ENCODE measurements at regions not wholly inside any gene's neighbourhood (a gene's known extent, or its start where the extent isn't known, plus 50 kb on each side); places are given as distances from the start of the nearest gene placed in this dataset.

GRCh38 chr3:188940573-188940932 lies 231.2 kb upstream of the TPRG1 start:
- Mint-ChIP-seq H3K27me3 (no peaks in the 10 kb centered on the region), H3K36me3 (peaks cover 2% of the 10 kb centered on the region), H3K9me3 (ENCODE audit: low read depth) (no peaks in the 10 kb centered on the region), H3K4me3 (no peak overlapping the region), H3K4me1 (ENCODE audit: low read depth) (no peaks in the 10 kb centered on the region), H3K27ac (no peak overlapping the region)

- no peaks in the 10 kb centered on the region for H3K27me3 Mint-ChIP-seq
- H3K4me3 Mint-ChIP-seq, result no peak overlapping the region
Measured at GRCh38 chr3:188941103-188941502, 230.7 kb upstream of the TPRG1 start.

GRCh38 chr3:188942191-188942590 lies 229.6 kb upstream of the TPRG1 start:
- Mint-ChIP-seq H3K9me3 (ENCODE audit: low read depth) (no peaks in the 10 kb centered on the region), H3K27ac (no peak overlapping the region), H3K4me1 (ENCODE audit: low read depth) (peaks cover 2% of the 10 kb centered on the region), H3K36me3 (peaks cover 2% of the 10 kb centered on the region), H3K4me3 (no peak overlapping the region), H3K27me3 (peaks cover 2% of the 10 kb centered on the region)

More at GRCh38 chr3:188941103-188941502, 230.7 kb upstream of the TPRG1 start:
- Mint-ChIP-seq H3K9me3 (ENCODE audit: low read depth) (no peaks in the 10 kb centered on the region), H3K27ac (no peak overlapping the region), H3K4me1 (ENCODE audit: low read depth) (no peaks in the 10 kb centered on the region), H3K36me3 (peaks cover 2% of the 10 kb centered on the region)

- Mint-ChIP-seq H3K4me3 (no peak overlapping the region), H3K9me3 (ENCODE audit: low read depth) (no peaks in the 10 kb centered on the region), H3K27ac (no peak overlapping the region), H3K4me1 (ENCODE audit: low read depth) (peaks cover 3% of the 10 kb centered on the region), H3K27me3 (peaks cover 4% of the 10 kb centered on the region), H3K36me3 (peaks cover 2% of the 10 kb centered on the region)
Measured at GRCh38 chr3:188943591-188943990, 228.2 kb upstream of the TPRG1 start.

- peaks cover 5% of the 10 kb centered on the region for H3K27me3 Mint-ChIP-seq
- H3K9me3 Mint-ChIP-seq (ENCODE audit: low read depth), result no peaks in the 10 kb centered on the region
- peaks cover 8% of the 10 kb centered on the region for H3K4me1 Mint-ChIP-seq (ENCODE audit: low read depth)
- H3K27ac Mint-ChIP-seq, result no peak overlapping the region
- peaks cover 2% of the 10 kb centered on the region for H3K36me3 Mint-ChIP-seq
- H3K4me3 Mint-ChIP-seq, result no peak overlapping the region
Measured at GRCh38 chr3:188944108-188944507, 227.7 kb upstream of the TPRG1 start.

- peaks cover 4% of the 10 kb centered on the region for H3K36me3 Mint-ChIP-seq
- H3K27ac Mint-ChIP-seq, result no peak overlapping the region
- no peak overlapping the region for H3K4me3 Mint-ChIP-seq
- H3K4me1 Mint-ChIP-seq (ENCODE audit: low read depth), result peaks cover 24% of the 10 kb centered on the region
- H3K9me3 Mint-ChIP-seq (ENCODE audit: low read depth), result no peaks in the 10 kb centered on the region
- H3K27me3 Mint-ChIP-seq, result peaks cover 8% of the 10 kb centered on the region
Measured at GRCh38 chr3:188946351-188947240, 225.2 kb upstream of the TPRG1 start.

- Mint-ChIP-seq H3K4me1 (ENCODE audit: low read depth) (peaks cover 24% of the 10 kb centered on the region), H3K9me3 (ENCODE audit: low read depth) (no peaks in the 10 kb centered on the region), H3K27me3 (peaks cover 8% of the 10 kb centered on the region), H3K4me3 (peak overlapping the region; percentile 38), H3K36me3 (peaks cover 4% of the 10 kb centered on the region), H3K27ac (no peak overlapping the region)
Measured at GRCh38 chr3:188947401-188948280, 224.1 kb upstream of the TPRG1 start.

- Mint-ChIP-seq H3K36me3 (peaks cover 4% of the 10 kb centered on the region), H3K27ac (peak overlapping the region; percentile 2), H3K4me3 (peak overlapping the region; percentile 59), H3K9me3 (ENCODE audit: low read depth) (no peaks in the 10 kb centered on the region), H3K4me1 (ENCODE audit: low read depth) (peaks cover 25% of the 10 kb centered on the region), H3K27me3 (peaks cover 8% of the 10 kb centered on the region)
Measured at GRCh38 chr3:188948281-188948996, 223.3 kb upstream of the TPRG1 start.

- Mint-ChIP-seq H3K9me3 (ENCODE audit: low read depth) (no peaks in the 10 kb centered on the region), H3K27ac (no peak overlapping the region), H3K36me3 (peaks cover 4% of the 10 kb centered on the region), H3K27me3 (peaks cover 8% of the 10 kb centered on the region), H3K4me1 (ENCODE audit: low read depth) (peaks cover 25% of the 10 kb centered on the region), H3K4me3 (peak overlapping the region; percentile 59)
Measured at GRCh38 chr3:188948997-188949389, 222.8 kb upstream of the TPRG1 start.

GRCh38 chr3:188949456-188949855 lies 222.3 kb upstream of the TPRG1 start:
- H3K27me3 Mint-ChIP-seq, result peaks cover 8% of the 10 kb centered on the region
- no peak overlapping the region for H3K4me3 Mint-ChIP-seq
- peaks cover 4% of the 10 kb centered on the region for H3K36me3 Mint-ChIP-seq
- H3K4me1 Mint-ChIP-seq (ENCODE audit: low read depth), result peaks cover 25% of the 10 kb centered on the region
- H3K9me3 Mint-ChIP-seq (ENCODE audit: low read depth), result no peaks in the 10 kb centered on the region
- H3K27ac Mint-ChIP-seq, result no peak overlapping the region

- H3K9me3 Mint-ChIP-seq (ENCODE audit: low read depth), result no peaks in the 10 kb centered on the region
- H3K27ac Mint-ChIP-seq, result peak overlapping the region; percentile 22
- peaks cover 8% of the 10 kb centered on the region for H3K27me3 Mint-ChIP-seq
- H3K4me3 Mint-ChIP-seq, result no peak overlapping the region
- peaks cover 28% of the 10 kb centered on the region for H3K4me1 Mint-ChIP-seq (ENCODE audit: low read depth)
- peaks cover 4% of the 10 kb centered on the region for H3K36me3 Mint-ChIP-seq
Measured at GRCh38 chr3:188949996-188950395, 221.8 kb upstream of the TPRG1 start.

GRCh38 chr3:188950832-188951489 lies 220.8 kb upstream of the TPRG1 start:
- peaks cover 31% of the 10 kb centered on the region for H3K4me1 Mint-ChIP-seq (ENCODE audit: low read depth)
- H3K27ac Mint-ChIP-seq, result peak overlapping the region; percentile 64
- peaks cover 8% of the 10 kb centered on the region for H3K27me3 Mint-ChIP-seq
- H3K4me3 Mint-ChIP-seq, result no peak overlapping the region
- no peaks in the 10 kb centered on the region for H3K9me3 Mint-ChIP-seq (ENCODE audit: low read depth)
- H3K36me3 Mint-ChIP-seq, result peaks cover 2% of the 10 kb centered on the region

GRCh38 chr3:188951734-188952133 lies 220.0 kb upstream of the TPRG1 start:
- Mint-ChIP-seq H3K9me3 (ENCODE audit: low read depth) (no peaks in the 10 kb centered on the region), H3K27me3 (peaks cover 6% of the 10 kb centered on the region), H3K4me3 (no peak overlapping the region), H3K4me1 (ENCODE audit: low read depth) (peaks cover 35% of the 10 kb centered on the region), H3K27ac (peak overlapping the region; percentile 46), H3K36me3 (peaks cover 2% of the 10 kb centered on the region)

- H3K4me3 Mint-ChIP-seq, result no peak overlapping the region
- no peaks in the 10 kb centered on the region for H3K9me3 Mint-ChIP-seq (ENCODE audit: low read depth)
- peaks cover 37% of the 10 kb centered on the region for H3K4me1 Mint-ChIP-seq (ENCODE audit: low read depth)
- H3K27ac Mint-ChIP-seq, result no peak overlapping the region
- no peaks in the 10 kb centered on the region for H3K36me3 Mint-ChIP-seq
- no peaks in the 10 kb centered on the region for H3K27me3 Mint-ChIP-seq
Measured at GRCh38 chr3:188954590-188955208, 217.1 kb upstream of the TPRG1 start.
